Lower leg skin (tissue), 3 donors: ENCODE measurements at regions not wholly inside any gene's neighbourhood (a gene's known extent, or its start where the extent isn't known, plus 50 kb on each side); places are given as distances from the start of the nearest gene placed in this dataset.

Experiments
- POLR2A ChIP-seq, 2 donors: fragments of 450-650 bp; IDR thresholded peaks; one replicate each; pipeline ENCODE4 v1.6.1; 2016 to 2017; ENCODE audit warnings: antibody characterized with exemption in 2 of 2, mild to moderate bottlenecking in 1 of 2, moderate library complexity in 1 of 2
- TF ChIP-seq, protein P1 (sequence below), 3 donors: fragments of 450-650 bp; IDR thresholded peaks; one replicate each; pipeline ENCODE4 v1.5.1; 2016; ENCODE audit warnings: antibody characterized with exemption in 3 of 3, mild to moderate bottlenecking in 3 of 3, moderate library complexity in 2 of 3

DNA sequence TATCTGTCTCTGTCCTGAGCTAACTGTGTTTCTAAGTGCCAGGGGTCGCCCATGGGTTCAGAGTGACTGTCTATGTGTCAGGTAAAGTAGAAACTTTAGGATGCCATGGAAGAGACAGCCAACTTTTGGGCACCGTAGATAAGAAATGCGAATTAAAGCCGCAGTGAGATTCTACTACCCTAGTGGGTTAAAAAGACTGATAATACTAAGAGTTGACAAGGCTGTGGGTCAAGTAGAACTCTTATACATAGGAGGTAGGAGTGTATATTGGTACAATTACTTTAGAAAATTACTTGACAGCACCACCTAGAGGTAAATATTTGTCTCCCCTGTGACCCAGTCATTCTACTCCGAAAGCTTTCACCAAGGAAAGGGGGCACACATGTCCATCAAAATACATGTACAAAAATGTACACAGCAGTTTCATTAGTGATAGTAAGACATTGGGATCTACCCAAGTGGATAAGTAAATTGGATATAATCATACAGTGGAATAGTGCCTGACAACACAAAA, 371.3 kb downstream of the SLC4A3 start:
- TF ChIP-seq POLR2A (IDR thresholded peaks at IDR 0.05), result no peak
- TF ChIP-seq, protein P1, sequence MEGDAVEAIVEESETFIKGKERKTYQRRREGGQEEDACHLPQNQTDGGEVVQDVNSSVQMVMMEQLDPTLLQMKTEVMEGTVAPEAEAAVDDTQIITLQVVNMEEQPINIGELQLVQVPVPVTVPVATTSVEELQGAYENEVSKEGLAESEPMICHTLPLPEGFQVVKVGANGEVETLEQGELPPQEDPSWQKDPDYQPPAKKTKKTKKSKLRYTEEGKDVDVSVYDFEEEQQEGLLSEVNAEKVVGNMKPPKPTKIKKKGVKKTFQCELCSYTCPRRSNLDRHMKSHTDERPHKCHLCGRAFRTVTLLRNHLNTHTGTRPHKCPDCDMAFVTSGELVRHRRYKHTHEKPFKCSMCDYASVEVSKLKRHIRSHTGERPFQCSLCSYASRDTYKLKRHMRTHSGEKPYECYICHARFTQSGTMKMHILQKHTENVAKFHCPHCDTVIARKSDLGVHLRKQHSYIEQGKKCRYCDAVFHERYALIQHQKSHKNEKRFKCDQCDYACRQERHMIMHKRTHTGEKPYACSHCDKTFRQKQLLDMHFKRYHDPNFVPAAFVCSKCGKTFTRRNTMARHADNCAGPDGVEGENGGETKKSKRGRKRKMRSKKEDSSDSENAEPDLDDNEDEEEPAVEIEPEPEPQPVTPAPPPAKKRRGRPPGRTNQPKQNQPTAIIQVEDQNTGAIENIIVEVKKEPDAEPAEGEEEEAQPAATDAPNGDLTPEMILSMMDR (IDR thresholded peaks at IDR 0.05), result no peak
